A172 (cell line): ENCODE measurements at regions not wholly inside any gene's neighbourhood (a gene's known extent, or its start where the extent isn't known, plus 50 kb on each side); places are given as distances from the start of the nearest gene placed in this dataset.
A peak's percentile ranks its signal among the peaks of the same experiment; 100 is the strongest.

ENCODE experiments used
- DNase-seq: peaks from one replicate; pipeline ENCODE4 v3.0.0-alpha.2; 2015; ENCODE audit warnings: low spot score

DNA sequence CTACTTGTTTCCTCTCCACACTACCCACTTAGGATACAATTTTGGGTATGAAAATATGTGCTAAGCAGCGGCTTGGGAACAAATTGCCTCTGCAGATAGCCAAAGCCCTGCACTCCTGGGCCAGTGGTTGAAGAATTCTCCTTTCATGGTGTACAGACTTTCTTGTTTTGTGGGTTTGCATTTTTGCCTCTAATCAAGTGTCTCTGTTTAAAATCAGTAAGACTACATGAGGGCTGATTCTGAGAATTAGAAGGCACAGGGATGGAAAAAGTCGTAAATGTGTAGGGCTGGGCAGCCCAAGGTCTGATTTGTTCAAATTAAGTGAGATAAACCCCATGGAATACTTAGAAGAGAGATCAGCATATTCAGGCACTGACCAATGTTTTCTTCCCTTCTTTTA lies 103.7 kb upstream of the CD180 start:
- no peak for DNase-seq

DNA sequence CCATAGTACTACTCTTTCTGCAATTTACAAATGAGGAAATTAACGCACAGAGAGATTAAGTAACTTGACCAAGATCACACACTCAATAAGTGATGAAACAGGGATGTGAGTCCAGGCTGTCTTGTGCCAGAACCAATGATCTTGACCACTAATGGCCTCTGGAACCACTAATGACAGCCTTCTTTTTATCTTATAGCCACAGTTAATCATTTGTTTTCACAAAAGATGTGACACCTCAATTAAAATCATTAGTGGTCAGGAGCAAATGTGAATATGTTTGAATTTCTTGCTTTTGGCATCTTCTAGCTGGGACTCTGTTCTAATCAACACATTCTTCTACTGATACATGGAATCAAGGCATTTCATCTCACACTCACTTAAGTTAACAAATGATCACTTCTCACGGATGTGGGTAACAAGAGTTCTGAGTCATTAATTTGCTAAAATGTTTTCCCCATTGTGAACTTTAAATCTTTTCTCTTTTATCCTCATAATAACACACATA lies 102.7 kb upstream of the CD180 start:
- peak; percentile 45 for DNase-seq

- no peak for DNase-seq
Measured at GRCh38 chr5:67297802-67298532, 101.4 kb upstream of the CD180 start.

GRCh38 chr5:67297376-67297775 lies 100.8 kb upstream of the CD180 start:
- DNase-seq: no peak

DNA sequence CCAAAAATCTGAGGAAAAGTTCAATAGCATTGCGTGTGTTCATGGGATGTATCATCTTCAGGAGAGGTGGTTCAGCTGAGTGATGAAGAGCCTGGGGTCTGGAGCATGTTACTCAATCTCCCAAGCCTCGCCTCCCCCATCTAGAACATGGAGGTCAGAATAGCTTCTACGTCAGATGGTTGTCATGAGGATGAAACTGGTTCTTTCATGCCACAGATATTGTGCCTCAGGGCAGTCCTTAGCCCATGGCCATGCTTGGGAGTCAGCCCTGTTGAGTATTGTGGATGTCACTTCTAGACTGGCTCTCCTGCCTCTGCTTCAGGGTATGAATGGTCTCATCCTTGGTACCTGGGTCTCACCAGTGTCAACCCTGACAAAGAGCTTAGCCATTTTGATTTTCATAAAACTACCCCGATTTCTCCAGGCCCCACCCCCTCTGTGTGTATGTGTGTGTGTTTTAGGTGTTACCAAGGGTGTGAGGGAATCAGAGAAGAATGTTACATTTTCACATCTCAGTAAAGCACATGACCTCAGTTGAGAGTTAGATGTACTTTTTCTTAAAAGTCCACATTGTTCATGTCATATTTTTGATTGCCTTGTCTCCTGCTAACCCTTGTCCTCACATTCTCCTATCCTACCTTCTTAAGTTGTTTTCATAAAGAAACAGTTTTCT lies 97.8 kb upstream of the CD180 start:
- no peak for DNase-seq

GRCh38 chr5:67293226-67293625 lies 96.6 kb upstream of the CD180 start:
- no peak for DNase-seq

DNA sequence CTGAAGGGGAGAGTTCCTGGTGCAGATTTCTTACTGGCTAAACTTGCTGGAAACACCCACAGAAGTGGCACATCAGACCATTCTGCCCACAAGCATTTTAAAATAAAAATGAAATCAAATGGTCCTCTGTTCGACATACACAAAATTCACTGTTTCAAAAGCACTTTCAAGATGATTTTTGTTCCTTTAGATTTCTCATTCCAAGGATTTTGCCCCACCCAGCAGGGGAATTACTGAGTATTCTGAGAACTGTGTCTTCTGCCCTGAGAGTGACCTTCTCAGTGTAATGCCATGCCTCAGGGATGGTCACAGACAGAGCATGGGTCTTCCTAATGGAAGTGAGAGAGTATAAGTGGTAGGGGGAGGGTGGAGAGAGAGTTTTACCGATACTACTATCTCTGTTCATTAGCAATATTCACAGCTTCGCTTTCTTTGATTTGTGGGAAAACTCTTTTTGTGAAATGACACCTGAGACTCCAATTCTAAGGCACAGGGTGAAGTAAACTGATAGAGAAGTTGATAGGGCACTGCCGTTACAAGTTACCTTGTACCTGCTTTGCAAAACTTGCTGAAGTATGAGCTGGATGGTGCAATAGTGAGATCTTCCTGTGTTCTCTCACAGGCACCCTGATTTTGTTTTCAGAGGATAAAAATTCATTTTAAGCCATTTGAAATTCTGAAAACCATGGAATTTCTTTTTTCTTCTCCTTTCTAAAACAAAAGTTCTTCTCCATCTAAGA lies 95.8 kb upstream of the CD180 start:
- DNase-seq: no peak

- no peak for DNase-seq
Measured at GRCh38 chr5:67291671-67292070, 95.1 kb upstream of the CD180 start.

GRCh38 chr5:67291066-67291465 lies 94.5 kb upstream of the CD180 start:
- DNase-seq: no peak

DNA sequence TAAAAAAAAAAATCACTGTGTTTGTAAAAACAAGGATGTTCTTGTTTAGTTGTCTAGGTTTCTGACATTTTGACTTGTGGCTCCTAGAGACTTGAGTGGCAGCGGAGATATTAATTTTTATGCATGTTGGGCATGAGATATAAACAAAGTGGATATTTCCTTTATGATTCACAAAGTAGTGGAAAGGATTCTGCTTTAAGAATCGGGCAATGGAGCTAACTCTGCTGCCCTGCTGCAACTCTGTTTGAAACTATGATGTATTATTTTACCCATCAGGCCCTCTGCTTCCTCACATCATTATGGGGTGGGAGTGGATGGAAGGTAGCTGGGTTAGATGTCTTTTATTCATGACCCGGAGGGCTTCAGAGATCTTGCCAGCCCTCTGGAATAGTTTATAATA lies 94.1 kb upstream of the CD180 start:
- DNase-seq: no peak

GRCh38 chr5:67289763-67290521 lies 93.3 kb upstream of the CD180 start:
- no peak for DNase-seq

DNA sequence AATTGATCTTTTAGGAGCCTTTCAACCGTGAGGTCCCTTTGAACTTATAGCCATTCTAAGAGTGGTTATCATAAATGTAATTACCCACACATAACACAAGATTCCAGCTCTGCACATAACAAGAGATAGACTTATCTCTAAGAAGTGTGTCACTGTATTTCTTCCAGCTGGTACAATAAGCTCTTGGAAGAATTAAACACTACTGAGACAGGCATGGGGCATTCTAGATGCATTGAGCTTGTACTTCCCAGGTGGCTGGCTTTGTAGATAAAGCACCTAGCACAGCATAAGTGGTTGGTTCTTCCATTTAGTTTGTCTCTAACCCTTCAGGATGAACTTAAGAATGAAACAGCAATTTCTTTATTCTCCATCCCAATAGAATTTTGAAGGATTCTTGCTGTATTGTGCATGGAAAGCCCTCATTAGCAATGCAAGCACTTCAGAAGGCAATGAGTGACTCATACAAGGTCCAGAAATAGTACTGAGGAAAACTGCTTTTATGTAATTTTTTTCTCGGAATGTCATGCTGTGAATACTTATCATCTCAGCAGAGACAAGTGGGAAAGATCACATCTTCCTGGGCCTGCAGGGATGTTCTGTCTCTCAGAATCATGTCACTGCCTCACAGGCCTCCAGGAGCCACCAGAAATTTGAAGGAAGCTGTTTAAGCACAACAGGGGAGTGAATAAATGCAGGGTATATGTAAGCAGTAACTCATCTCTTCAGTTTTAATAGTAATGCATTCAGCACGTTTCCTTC lies 91.1 kb upstream of the CD180 start:
- peak; percentile 67 for DNase-seq

GRCh38 chr5:67286006-67286405 lies 89.4 kb upstream of the CD180 start:
- DNase-seq: no peak

DNA sequence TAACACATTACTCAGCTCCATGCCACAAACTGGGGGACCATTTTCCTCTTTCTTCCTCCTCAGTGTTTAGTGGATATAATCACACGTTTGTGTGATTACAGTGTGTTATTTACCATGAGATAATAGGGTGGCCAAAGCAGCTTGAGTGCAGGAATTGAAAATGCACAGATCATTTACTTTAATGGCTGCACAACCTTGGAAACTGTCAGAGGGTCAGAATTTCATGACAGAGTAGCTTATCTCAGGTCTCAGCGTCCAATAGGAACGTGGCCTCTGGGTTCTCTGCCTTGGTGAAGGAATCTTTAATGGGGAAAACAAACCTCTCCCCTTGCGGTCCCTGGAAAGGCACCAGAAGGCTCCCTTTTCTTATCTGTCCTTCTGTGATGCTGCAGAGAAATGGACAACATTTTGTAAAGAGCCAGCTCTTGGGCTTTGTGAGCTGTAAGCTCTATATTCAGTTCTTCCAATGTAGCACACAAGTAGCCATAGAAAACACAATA lies 87.4 kb upstream of the CD180 start:
- DNase-seq: no peak

DNA sequence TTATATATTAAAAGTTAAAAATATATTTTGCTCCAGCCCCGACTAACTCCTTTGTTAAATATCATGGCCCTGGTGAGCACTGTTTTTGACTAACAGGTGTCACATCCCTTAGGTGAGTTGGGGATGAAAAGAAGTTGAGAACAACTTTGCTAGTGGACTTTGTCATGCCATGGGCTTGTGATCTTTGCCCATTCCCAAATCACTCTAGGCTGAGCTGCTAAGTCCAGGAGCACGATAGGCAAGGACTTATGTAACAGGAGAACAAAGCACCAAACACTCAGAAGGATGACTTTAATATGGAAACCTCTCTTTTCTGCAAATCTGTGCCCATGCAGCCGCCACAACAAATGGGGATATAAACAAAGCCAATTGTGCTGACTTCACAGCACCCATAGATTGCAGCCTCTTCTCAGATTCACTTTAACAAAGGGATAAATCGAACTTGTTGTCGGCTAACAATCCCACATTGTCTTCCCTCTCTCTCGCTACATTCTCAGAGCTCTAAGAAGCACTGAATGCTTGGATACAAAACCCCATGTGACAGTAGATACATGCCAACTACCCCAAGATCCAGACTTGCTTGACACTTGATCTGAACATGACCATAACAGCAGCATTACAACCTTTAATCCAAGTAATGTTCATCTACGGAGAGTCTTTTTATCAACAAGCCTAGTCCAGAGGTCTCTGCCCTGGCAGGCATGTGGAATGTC lies 86.8 kb upstream of the CD180 start:
- no peak for DNase-seq

DNA sequence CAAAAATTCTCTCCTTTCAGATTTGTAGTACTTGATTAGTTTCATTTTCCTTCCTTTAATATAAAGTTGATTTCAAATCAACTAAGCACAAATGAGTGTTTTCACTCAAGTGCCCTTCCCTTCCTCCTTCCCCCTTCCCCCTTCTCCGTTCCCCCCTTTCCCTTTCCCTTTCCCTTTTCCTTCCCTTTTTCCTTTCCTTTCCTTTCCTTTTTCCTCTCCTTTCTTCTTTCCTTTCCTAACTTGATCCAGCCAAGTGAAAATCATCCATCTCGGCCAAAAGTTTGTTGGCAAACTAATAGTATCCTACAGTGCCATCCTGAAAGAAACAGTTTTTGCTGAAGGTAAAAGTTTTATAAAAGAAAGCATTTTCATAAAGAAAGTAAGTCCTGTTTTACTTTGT lies 85.3 kb upstream of the CD180 start:
- DNase-seq: no peak

DNA sequence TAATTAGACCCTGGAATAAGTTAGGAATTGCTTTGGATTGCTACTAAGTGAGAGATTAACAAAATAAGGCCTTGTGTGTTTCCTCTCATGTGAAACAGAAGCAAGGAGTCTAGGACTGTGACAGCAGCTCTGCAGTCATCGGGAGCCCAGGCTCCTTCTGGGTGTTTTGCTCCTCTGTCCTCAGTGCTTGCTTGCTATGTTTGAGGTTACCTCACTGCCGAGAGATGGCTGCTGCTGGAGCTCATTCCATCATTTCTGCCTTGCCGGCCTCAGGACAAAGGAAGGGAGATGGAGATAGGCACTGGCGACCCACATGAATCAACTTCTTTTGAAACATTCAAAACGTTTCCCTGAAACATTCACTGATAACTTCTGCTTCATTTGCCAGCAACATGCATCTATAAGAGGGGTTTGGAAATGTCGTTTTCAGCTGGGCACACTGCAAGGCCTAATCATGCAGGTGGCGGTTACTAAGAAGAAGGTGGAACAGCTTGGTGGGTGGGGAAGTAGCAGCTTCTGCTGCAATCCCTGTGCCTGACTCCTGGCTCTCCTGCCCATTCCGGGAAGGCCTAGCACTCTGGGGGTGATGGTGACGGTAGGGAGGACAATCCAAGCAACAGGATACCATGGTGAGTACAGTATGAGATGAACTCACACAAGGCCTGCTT lies 77.2 kb upstream of the CD180 start:
- DNase-seq: no peak

DNA sequence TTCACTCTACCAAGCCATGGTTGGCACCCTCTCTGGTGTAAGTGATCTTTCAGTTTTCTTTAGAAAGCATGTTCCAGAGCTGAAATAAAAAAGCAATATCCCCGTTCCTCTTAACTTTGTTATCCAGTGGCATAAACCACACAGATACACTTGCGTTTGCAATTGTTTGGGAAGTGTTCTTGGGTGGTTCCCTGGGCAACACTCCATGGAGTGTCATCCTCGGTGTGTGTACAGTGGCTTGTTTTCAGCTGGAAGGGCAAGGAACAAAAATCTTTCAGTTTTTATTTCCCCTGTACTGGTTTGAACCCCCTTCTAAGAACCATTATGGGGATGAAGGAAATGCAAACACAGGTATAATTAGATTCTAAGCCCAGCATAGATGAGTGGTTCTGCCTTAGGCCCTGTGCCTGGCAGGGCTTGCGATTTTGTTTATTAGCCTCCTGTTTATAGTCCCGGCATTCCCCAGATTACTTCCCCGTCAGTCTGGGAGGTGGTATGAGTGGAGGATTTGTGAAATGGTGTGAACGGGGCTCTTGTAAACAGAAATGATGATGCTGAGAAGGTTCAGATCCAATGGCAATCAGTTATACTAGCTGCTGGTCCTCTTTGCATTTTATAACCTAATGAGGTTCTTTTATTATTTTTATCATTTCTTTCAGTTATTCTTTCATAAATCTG lies 76.0 kb upstream of the CD180 start:
- DNase-seq: no peak
